Esophagus squamous epithelium (tissue), 5 donors: ENCODE measurements at regions not wholly inside any gene's neighbourhood (a gene's known extent, or its start where the extent isn't known, plus 50 kb on each side); places are given as distances from the start of the nearest gene placed in this dataset.

Experiments
- DNase-seq: peaks from one replicate; lab custom pipeline; 2025; lab: John Stamatoyannopoulos, UW
- H3K27ac ChIP-seq, 4 donors: fragments of 200-600 bp; sonication (generic); one replicate each; pipeline ENCODE4 v1.5.1; 2016 to 2019; ENCODE audit warnings: mild to moderate bottlenecking in 1 of 4
- H3K27me3 ChIP-seq, 4 donors: fragments of 200-600 bp; sonication (generic); 1 replicate in 3 of 4; 2 replicates in 1 of 4; pipeline versions ENCODE4 v1.5.1 to v1.6.0; 2017 to 2021; ENCODE audit warnings: antibody characterized with exemption in 1 of 4
- H3K36me3 ChIP-seq, 3 donors: fragments of 200-600 bp; sonication (generic); one replicate each; pipeline ENCODE4 v1.5.1; 2016 to 2019
- H3K4me1 ChIP-seq, 3 donors: fragments of 200-600 bp; sonication (generic); one replicate each; pipeline ENCODE4 v1.5.1; 2017 to 2019
- H3K4me3 ChIP-seq, 4 donors: fragments of 200-600 bp; sonication (generic); 1 replicate in 3 of 4; 2 replicates in 1 of 4; pipeline ENCODE4 v1.5.1; 2016 to 2019; ENCODE audit warnings: mild to moderate bottlenecking in 2 of 4, moderate library complexity in 1 of 4
- H3K9me3 ChIP-seq, 3 donors: fragments of 200-600 bp; sonication (generic); one replicate each; pipeline ENCODE4 v1.5.1; 2016 to 2019
- POLR2A ChIP-seq, 4 donors: fragments of 450-650 bp; IDR thresholded peaks; one replicate each; pipeline ENCODE4 v1.6.1; 2017; ENCODE audit warnings: antibody characterized with exemption in 4 of 4, mild to moderate bottlenecking in 4 of 4, moderate library complexity in 3 of 4
- whole genome bisulfite sequencing, 2 donors: methylation state at CpG; one replicate each; pipeline ENCODE4 v1.1.5; 2018; 5-methylcytosine and 5-hydroxymethylcytosine counted together
- intact Hi-C: fragments of 100-400 bp; cut with DNase I; formaldehyde crosslinking; loops from one replicate; pipeline ENCODE4 v1.15.0; 2022
- TF ChIP-seq, protein P1 (sequence below), 6 experiments: fragments of 450-650 bp in 4 of 6; fragments of 200-600 bp in 2 of 6; sonication (generic) in 2 of 6; IDR thresholded peaks; one replicate each; pipeline ENCODE4 v1.5.1; 2016 to 2019; ENCODE audit warnings: antibody characterized with exemption in 6 of 6, mild to moderate bottlenecking in 4 of 6, moderate library complexity in 4 of 6
- donor health status: DM: yes; HTN: yes; CAD: no.

DNA sequence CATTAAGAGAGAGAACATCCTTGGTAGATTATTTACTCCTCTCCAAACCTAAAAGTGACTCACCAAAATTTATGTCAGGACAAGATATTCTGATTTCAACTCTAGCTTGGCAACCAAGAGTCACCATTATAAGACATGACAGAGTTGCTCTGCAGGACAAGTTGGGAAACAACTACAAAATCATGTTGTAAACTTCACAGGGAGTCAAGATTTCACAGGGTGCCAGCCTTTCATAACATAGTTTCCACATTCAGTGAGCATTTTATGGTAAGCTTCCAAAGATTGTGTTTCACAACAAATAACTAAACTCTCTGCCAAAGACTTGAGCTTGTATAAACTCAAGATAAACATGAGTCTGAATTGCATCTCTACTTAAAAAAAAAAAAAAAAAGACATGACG, 121.0 kb upstream of the DIAPH2 start:
- H3K36me3 ChIP-seq = no peaks in the 10 kb centered on the region
- peak overlapping the region in 3 of 4 donors; percentile 12 to 69 (median 61) for H3K27ac ChIP-seq
- H3K4me3 ChIP-seq = no peak overlapping the region
- no peak for DNase-seq
- 7 to 56% methylated on average over 1 of the region's 1 CpG for WGBS, 2 donors
- no peak for TF ChIP-seq POLR2A (IDR thresholded peaks at IDR 0.05)
- TF ChIP-seq, protein P1, sequence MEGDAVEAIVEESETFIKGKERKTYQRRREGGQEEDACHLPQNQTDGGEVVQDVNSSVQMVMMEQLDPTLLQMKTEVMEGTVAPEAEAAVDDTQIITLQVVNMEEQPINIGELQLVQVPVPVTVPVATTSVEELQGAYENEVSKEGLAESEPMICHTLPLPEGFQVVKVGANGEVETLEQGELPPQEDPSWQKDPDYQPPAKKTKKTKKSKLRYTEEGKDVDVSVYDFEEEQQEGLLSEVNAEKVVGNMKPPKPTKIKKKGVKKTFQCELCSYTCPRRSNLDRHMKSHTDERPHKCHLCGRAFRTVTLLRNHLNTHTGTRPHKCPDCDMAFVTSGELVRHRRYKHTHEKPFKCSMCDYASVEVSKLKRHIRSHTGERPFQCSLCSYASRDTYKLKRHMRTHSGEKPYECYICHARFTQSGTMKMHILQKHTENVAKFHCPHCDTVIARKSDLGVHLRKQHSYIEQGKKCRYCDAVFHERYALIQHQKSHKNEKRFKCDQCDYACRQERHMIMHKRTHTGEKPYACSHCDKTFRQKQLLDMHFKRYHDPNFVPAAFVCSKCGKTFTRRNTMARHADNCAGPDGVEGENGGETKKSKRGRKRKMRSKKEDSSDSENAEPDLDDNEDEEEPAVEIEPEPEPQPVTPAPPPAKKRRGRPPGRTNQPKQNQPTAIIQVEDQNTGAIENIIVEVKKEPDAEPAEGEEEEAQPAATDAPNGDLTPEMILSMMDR (IDR thresholded peaks at IDR 0.05) = no peak
- intact Hi-C loops = no loop called here
- H3K4me1 ChIP-seq = peaks cover 0 to 5% (median 0%) of the 10 kb centered on the region in 3 donors
- no peaks in the 10 kb centered on the region for H3K9me3 ChIP-seq
- no peaks in the 10 kb centered on the region for H3K27me3 ChIP-seq

DNA sequence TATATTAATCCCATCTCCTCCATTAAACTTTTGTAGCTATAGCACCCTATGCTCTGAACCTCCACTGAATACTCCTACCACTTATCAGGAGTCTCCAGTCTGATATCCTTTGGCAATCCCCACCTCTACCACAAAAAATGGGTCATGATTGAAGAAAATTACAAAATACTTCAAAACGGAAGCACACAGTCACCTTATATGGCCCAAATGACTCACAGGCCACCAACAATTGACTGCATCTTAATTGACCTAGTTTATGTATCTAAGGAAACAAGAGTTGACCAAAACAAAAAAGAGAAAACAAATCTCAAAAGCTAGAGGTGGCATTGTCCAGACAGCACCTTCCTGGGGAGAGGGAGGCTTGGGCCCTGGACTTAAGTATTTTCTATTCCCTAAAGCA, 120.0 kb upstream of the DIAPH2 start:
- no peak for DNase-seq
- WGBS, 2 donors = 36 to 88% methylated on average over 1 of the region's 1 CpG
- Histone ChIP-seq H3K9me3 (no peaks in the 10 kb centered on the region), H3K4me3 (no peak overlapping the region), H3K27me3 (no peaks in the 10 kb centered on the region), H3K27ac (peak overlapping the region in 2 of 4 donors; percentile 28 to 50), H3K4me1 (peaks cover 0 to 5% (median 0%) of the 10 kb centered on the region in 3 donors), H3K36me3 (no peaks in the 10 kb centered on the region)
- intact Hi-C loops = no loop called here
- TF ChIP-seq, protein P1 (IDR thresholded peaks at IDR 0.05) = no peak
- TF ChIP-seq POLR2A (IDR thresholded peaks at IDR 0.05) = no peak

DNA sequence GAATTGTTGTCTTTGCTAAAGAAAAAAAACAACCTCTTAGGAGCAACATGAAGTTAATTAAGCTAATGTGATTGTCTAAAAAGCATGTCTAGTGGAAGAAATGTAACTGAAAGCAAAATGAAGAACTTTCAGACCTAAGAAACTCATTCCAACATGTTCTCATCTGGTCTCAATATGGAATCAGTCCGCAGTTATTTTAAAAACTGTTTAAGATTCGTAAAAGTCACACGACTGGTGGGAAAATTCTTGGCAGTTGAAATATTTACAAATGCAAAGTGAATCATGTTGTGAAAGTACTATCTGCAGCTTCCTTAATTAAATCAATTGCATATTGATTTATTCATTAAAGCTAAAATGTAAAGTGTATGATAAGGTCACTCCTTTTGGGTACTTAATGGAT, 117.8 kb upstream of the DIAPH2 start:
- Histone ChIP-seq H3K27me3 (no peaks in the 10 kb centered on the region), H3K27ac (no peak overlapping the region), H3K4me1 (peaks cover 0 to 5% (median 0%) of the 10 kb centered on the region in 3 donors), H3K36me3 (no peaks in the 10 kb centered on the region), H3K4me3 (no peak overlapping the region), H3K9me3 (no peaks in the 10 kb centered on the region)
- intact Hi-C loops = no loop called here
- no peak for DNase-seq
- TF ChIP-seq, protein P1 (IDR thresholded peaks at IDR 0.05) = no peak
- TF ChIP-seq POLR2A (IDR thresholded peaks at IDR 0.05) = no peak
- WGBS, 2 donors = 88 to 93% methylated on average over 3 of the region's 3 CpGs

DNA sequence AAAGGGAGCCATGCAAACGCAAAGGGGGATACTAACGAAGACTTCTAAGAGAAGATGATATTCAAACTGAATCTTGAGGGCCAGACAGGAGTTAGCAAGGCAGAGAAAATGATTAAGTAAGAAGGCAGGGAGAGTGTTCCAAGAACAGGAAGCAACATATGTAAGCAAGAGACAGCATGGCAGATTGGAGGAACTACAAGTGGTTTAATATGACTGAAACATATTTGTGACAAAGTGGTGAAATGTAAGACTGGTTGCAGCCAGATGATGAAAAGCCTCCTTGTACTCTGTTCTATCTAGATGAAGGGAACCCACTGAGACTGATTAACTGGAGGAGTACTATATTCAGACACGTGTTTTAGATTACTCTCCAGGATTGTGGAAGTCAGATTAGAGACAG, 116.6 kb upstream of the DIAPH2 start:
- intact Hi-C loops = no loop called here

DNA sequence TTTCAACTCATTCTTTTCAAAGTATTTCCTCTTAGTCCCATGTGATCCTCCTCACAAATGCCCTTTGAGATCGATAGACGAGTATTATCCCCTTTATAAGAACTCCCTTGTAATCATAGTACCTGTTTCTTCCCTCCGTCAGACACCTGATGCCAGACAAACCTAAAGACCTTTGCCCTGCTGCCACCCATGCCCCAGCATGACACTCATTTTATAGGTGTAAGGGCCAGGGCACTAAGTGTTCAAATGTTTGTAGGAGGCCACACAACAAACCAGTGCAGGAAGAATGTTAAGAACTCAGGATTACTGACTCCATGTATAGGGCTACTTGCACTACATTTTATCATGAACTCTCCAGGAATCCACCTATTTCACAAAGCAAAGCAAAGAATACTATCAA, 115.6 kb upstream of the DIAPH2 start:
- TF ChIP-seq, protein P1 (IDR thresholded peaks at IDR 0.05) = no peak
- TF ChIP-seq POLR2A (IDR thresholded peaks at IDR 0.05) = no peak
- no peak for DNase-seq
- Histone ChIP-seq H3K4me1 (no peaks in the 10 kb centered on the region), H3K36me3 (no peaks in the 10 kb centered on the region), H3K4me3 (no peak overlapping the region), H3K27ac (no peak overlapping the region), H3K9me3 (no peaks in the 10 kb centered on the region), H3K27me3 (no peaks in the 10 kb centered on the region)
- WGBS, 2 donors = 81 to 85% methylated on average over 2 of the region's 3 CpGs
- intact Hi-C loops = no loop called here

More for the DNA sequence above, 116.6 kb upstream of the DIAPH2 start:
- no peak for DNase-seq
- TF ChIP-seq, protein P1 (IDR thresholded peaks at IDR 0.05) = no peak
- TF ChIP-seq POLR2A (IDR thresholded peaks at IDR 0.05) = no peak
- 65 to 89% methylated on average over 3 of the region's 3 CpGs for WGBS, 2 donors
- Histone ChIP-seq H3K27ac (no peak overlapping the region), H3K36me3 (no peaks in the 10 kb centered on the region), H3K27me3 (no peaks in the 10 kb centered on the region), H3K4me1 (peaks cover 0 to 5% (median 0%) of the 10 kb centered on the region in 3 donors), H3K9me3 (no peaks in the 10 kb centered on the region), H3K4me3 (no peak overlapping the region)
